Panc1 (cell line): ENCODE measurements at regions not wholly inside any gene's neighbourhood (a gene's known extent, or its start where the extent isn't known, plus 50 kb on each side); places are given as distances from the start of the nearest gene placed in this dataset.

Source experiments
- ATAC-seq: fragments of 200-7000 bp; cut with Tn5 transposase; 2 replicates; pipeline ENCODE4 v1.9.1; 2020; ENCODE audit warnings: mild to moderate bottlenecking, moderate library complexity
- BruUV-seq: library from RNA; stranded (reverse); fragments of 400-500 nt; replicated peaks from 2 replicates; lab custom pipeline; 2021; lab: Mats Ljungman, UMichigan
- CTCF ChIA-PET: fragments of 300-600 bp; sonication (Branson Sonifier 250); formaldehyde crosslinking; loops from one replicate; lab custom pipeline; 2022; ENCODE audit warnings: antibody characterized with exemption; lab: Charles Lee
- POLR2A ChIA-PET: fragments of 300-600 bp; sonication (Branson Sonifier 250); formaldehyde crosslinking; loops from one replicate; lab custom pipeline; 2022; ENCODE audit warnings: antibody characterized with exemption; lab: Charles Lee
- DNase-seq: peaks from one replicate; pipeline ENCODE4 v3.0.0-alpha.2; 2010; ENCODE audit warnings: low read depth, low spot score
- H3K27ac ChIP-seq: 2 replicates; pipeline ENCODE4 v1.5.1; 2011; ENCODE audit warnings: mild to moderate bottlenecking, low read length, inconsistent platforms
- H3K27me3 ChIP-seq: fragments of 200-500 bp; sonication (Bioruptor generic); 2 replicates; pipeline ENCODE4 v1.6.0; 2014; ENCODE audit warnings: low read length, inconsistent platforms; ENCODE audit not compliant: control insufficient read depth, insufficient read depth
- H3K36me3 ChIP-seq: fragments of 200-500 bp; sonication (Bioruptor generic); 2 replicates; pipeline ENCODE4 v1.5.1; 2014; ENCODE audit warnings: inconsistent platforms, mild to moderate bottlenecking, low read length, moderate library complexity; ENCODE audit not compliant: control insufficient read depth, insufficient read depth
- H3K4me1 ChIP-seq: 2 replicates; pipeline ENCODE4 v1.5.1; 2011; ENCODE audit warnings: inconsistent platforms, mild to moderate bottlenecking, low read length, moderate library complexity; ENCODE audit not compliant: control insufficient read depth, insufficient read depth
- H3K4me3 ChIP-seq, 2 experiments: 2 replicates each; pipeline ENCODE4 v1.5.1; 2011 to 2012; ENCODE audit warnings: low read depth in 2 of 2, low read length in 2 of 2, mild to moderate bottlenecking in 2 of 2, inconsistent platforms in 1 of 2, moderate library complexity in 1 of 2
- H3K9me3 ChIP-seq: fragments of 200-500 bp; sonication (Bioruptor generic); 2 replicates; pipeline ENCODE4 v1.5.1; 2014; ENCODE audit warnings: low read depth, mild to moderate bottlenecking, inconsistent platforms, low read length, moderate library complexity; ENCODE audit not compliant: control insufficient read depth, insufficient read depth
- CTCF ChIP-seq: fragments of 450-650 bp; IDR thresholded peaks from 2 replicates; pipeline ENCODE4 v1.5.1; 2017; ENCODE audit warnings: mild to moderate bottlenecking
- POLR2AphosphoS5 ChIP-seq: IDR thresholded peaks from 2 replicates; pipeline ENCODE4 v1.6.1; 2012; ENCODE audit warnings: mild to moderate bottlenecking, low read depth, low read length, moderate library complexity
- REST ChIP-seq, 2 experiments: IDR thresholded peaks; 2 replicates each; pipeline ENCODE4 v1.6.1; 2011 to 2012; ENCODE audit warnings: low read depth in 2 of 2, control low read depth in 1 of 2, low read length in 1 of 2, mild to moderate bottlenecking in 1 of 2, moderate library complexity in 1 of 2; ENCODE audit not compliant: insufficient read depth in 1 of 2
- SIN3A ChIP-seq: IDR thresholded peaks from 2 replicates; pipeline ENCODE4 v1.6.1; 2012; ENCODE audit warnings: low read depth, mild to moderate bottlenecking, low read length, moderate library complexity, borderline replicate concordance; ENCODE audit not compliant: insufficient read depth
- TCF7L2 ChIP-seq: IDR thresholded peaks from 2 replicates; pipeline ENCODE4 v1.6.1; 2011; ENCODE audit warnings: mild to moderate bottlenecking, low read depth, low read length, inconsistent platforms
- in situ Hi-C: cut with HindIII; loops from 2 replicates; pipeline ENCODE4 v1.10.0; 2016; ENCODE audit warnings: low sequenced_read_pairs, low pct_unique_long_range_greater_than_20kb
- intact Hi-C: fragments of 100-400 bp; cut with micrococcal nuclease; formaldehyde crosslinking; loops from one replicate; pipeline ENCODE4 v1.10.0; 2022; ENCODE audit not compliant: unreplicated experiment

GRCh38 chr12:61138415-61138759 is 1121.8 kb upstream of the USP15 start:
- POLR2A ChIA-PET = no interaction called here
- Histone ChIP-seq H3K9me3 (no peaks in the 10 kb centered on the region), H3K27ac (no peak overlapping the region), H3K36me3 (no peaks in the 10 kb centered on the region), H3K4me3 (no peak overlapping the region), H3K4me1 (no peaks in the 10 kb centered on the region), H3K27me3 (no peaks in the 10 kb centered on the region)
- CTCF ChIA-PET = no interaction called here
- DNase-seq (no peak), ATAC-seq (no peak)
- in situ Hi-C loops (no loop called here), intact Hi-C loops (no loop called here)
- TF ChIP-seq SIN3A = no peak
- no peak for TF ChIP-seq CTCF
- TF ChIP-seq TCF7L2 = no peak
- TF ChIP-seq REST (IDR thresholded peaks at IDR 0.05; ENCODE audit: insufficient read depth in 1 of 2, low read depth in 2 of 2, low read length in 1 of 2) = no peak
- no peak for TF ChIP-seq POLR2AphosphoS5
- no TSS peak for BruUV-seq

GRCh38 chr12:61161961-61162360 is 1098.2 kb upstream of the USP15 start:
- no peak for DNase-seq

More at GRCh38 chr12:61161961-61162360, 1098.2 kb upstream of the USP15 start:
- Histone ChIP-seq H3K9me3 (0 out of 2 replicates have a peak, but pooled peaks cover 4% of the 10 kb centered on the region), H3K27me3 (no peaks in the 10 kb centered on the region), H3K27ac (no peak overlapping the region), H3K36me3 (no peaks in the 10 kb centered on the region), H3K4me1 (no peaks in the 10 kb centered on the region), H3K4me3 (no peak overlapping the region)
- TF ChIP-seq CTCF (no peak), REST (IDR thresholded peaks at IDR 0.05; ENCODE audit: insufficient read depth in 1 of 2, low read depth in 2 of 2, low read length in 1 of 2) (no peak), TCF7L2 (no peak), SIN3A (no peak), POLR2AphosphoS5 (no peak)
- in situ Hi-C loops = no loop called here
- ATAC-seq = no peak
- ChIA-PET CTCF (no interaction called here), POLR2A (no interaction called here)
- no TSS peak for BruUV-seq
- intact Hi-C loops = no loop called here
